ENCODE measurements at regions not wholly inside any gene's neighbourhood (a gene's known extent, or its start where the extent isn't known, plus 50 kb on each side); places are given as distances from the start of the nearest gene placed in this dataset.

- no peak for TF ChIP-seq CTCF (IDR thresholded peaks at IDR 0.05; ENCODE audit: poor library complexity, severe bottlenecking)
- no peak for TF ChIP-seq EZH2 (IDR thresholded peaks at IDR 0.05; ENCODE audit: borderline replicate concordance, insufficient read depth, low read length, poor library complexity, severe bottlenecking)
- TF ChIP-seq EP300 (conservative IDR thresholded peaks at IDR 0.05; ENCODE audit: poor library complexity, severe bottlenecking): no peak
- TF ChIP-seq MXI1 (conservative IDR thresholded peaks at IDR 0.05; ENCODE audit: poor library complexity, severe bottlenecking): no peak
- TF ChIP-seq POLR2AphosphoS5 (IDR thresholded peaks at IDR 0.05): no peak
- no peak for TF ChIP-seq REST (IDR thresholded peaks at IDR 0.05; ENCODE audit: borderline replicate concordance)
- TF ChIP-seq TAF1 (IDR thresholded peaks at IDR 0.05; ENCODE audit: low read depth): no peak
- no peak for TF ChIP-seq RAD21 (conservative IDR thresholded peaks at IDR 0.05)
Observed at GRCh38 chr7:26449175-26450165, 157.8 kb downstream of the SNX10 start.

All from neural cell (in vitro differentiated cells).